Mesendoderm (in vitro differentiated cells): ENCODE measurements at regions not wholly inside any gene's neighbourhood (a gene's known extent, or its start where the extent isn't known, plus 50 kb on each side); places are given as distances from the start of the nearest gene placed in this dataset.
A peak's percentile ranks its signal among the peaks of the same experiment; 100 is the strongest.

Source experiments
- DNase-seq: peaks from one replicate; pipeline ENCODE4 v3.0.0; 2013
- H2AK5ac ChIP-seq: 2 replicates; pipeline ENCODE4 v1.6.1; 2013; ENCODE audit warnings: low read length, inconsistent platforms
- H2BK120ac ChIP-seq: 2 replicates; pipeline ENCODE4 v1.6.1; 2013; ENCODE audit warnings: low read depth, mild to moderate bottlenecking, low read length, moderate library complexity, mixed read lengths
- H2BK15ac ChIP-seq: replicated peaks from 2 replicates; pipeline ENCODE4 v1.6.1; 2013; ENCODE audit warnings: low read depth, mild to moderate bottlenecking, moderate library complexity
- H2BK5ac ChIP-seq: 2 replicates; pipeline ENCODE4 v1.6.1; 2013; ENCODE audit warnings: low read length, inconsistent platforms
- H3K18ac ChIP-seq: 2 replicates; pipeline ENCODE4 v1.6.1; 2013; ENCODE audit warnings: mild to moderate bottlenecking, low read length, mixed read lengths
- H3K23ac ChIP-seq: one replicate; pipeline ENCODE4 v1.6.1; 2013; ENCODE audit warnings: low read length
- H3K27ac ChIP-seq: 2 replicates; pipeline ENCODE4 v1.5.1; 2013; ENCODE audit warnings: low read depth, mild to moderate bottlenecking, inconsistent platforms, low read length, moderate library complexity
- H3K27me3 ChIP-seq: 2 replicates; pipeline ENCODE4 v1.6.1; 2013; ENCODE audit warnings: low read length, control low read depth, mild to moderate bottlenecking, inconsistent platforms; ENCODE audit not compliant: insufficient read depth, poor library complexity
- H3K36me3 ChIP-seq: 2 replicates; pipeline ENCODE4 v1.6.1; 2013; ENCODE audit warnings: low read length, inconsistent platforms; ENCODE audit not compliant: control insufficient read depth, insufficient read depth
- H3K4ac ChIP-seq: one replicate; pipeline ENCODE4 v1.6.1; 2013; ENCODE audit warnings: low read depth, mild to moderate bottlenecking, low read length, moderate library complexity
- H3K4me1 ChIP-seq: 2 replicates; pipeline ENCODE4 v1.6.1; 2013; ENCODE audit warnings: low read depth, low read length, inconsistent platforms; ENCODE audit not compliant: control insufficient read depth
- H3K4me2 ChIP-seq: 2 replicates; pipeline ENCODE4 v1.6.1; 2013; ENCODE audit warnings: low read length
- H3K4me3 ChIP-seq: 2 replicates; pipeline ENCODE4 v1.5.1; 2013; ENCODE audit warnings: mild to moderate bottlenecking, low read length
- H3K56ac ChIP-seq: one replicate; pipeline ENCODE4 v1.6.1; 2013; ENCODE audit warnings: low read length
- H3K79me1 ChIP-seq: 2 replicates; pipeline ENCODE4 v1.6.1; 2013; ENCODE audit warnings: low read length, inconsistent platforms
- H3K79me2 ChIP-seq: 2 replicates; pipeline ENCODE4 v1.6.1; 2013; ENCODE audit warnings: mild to moderate bottlenecking, low read length; ENCODE audit not compliant: control insufficient read depth, insufficient read depth
- H3K9ac ChIP-seq: 2 replicates; pipeline ENCODE4 v1.6.1; 2013; ENCODE audit warnings: low read length, inconsistent platforms
- H4K5ac ChIP-seq: one replicate; pipeline ENCODE4 v1.6.1; 2013; ENCODE audit warnings: low read length
- H4K8ac ChIP-seq: one replicate; pipeline ENCODE4 v1.6.1; 2013; ENCODE audit warnings: low read depth, mild to moderate bottlenecking, control low read depth, low read length, moderate library complexity
- WGBS: extraction: QIAGEN DNeasy Blood & Tissue Kit; methylation state at CpG from one replicate; pipeline ENCODE4 v1.1.7; 2013; ENCODE audit warnings: low lambda C conversion rate, missing lambda C conversion rate; ENCODE audit not compliant: insufficient coverage; ENCODE audit errors: extremely low coverage; 5-methylcytosine and 5-hydroxymethylcytosine counted together

DNA sequence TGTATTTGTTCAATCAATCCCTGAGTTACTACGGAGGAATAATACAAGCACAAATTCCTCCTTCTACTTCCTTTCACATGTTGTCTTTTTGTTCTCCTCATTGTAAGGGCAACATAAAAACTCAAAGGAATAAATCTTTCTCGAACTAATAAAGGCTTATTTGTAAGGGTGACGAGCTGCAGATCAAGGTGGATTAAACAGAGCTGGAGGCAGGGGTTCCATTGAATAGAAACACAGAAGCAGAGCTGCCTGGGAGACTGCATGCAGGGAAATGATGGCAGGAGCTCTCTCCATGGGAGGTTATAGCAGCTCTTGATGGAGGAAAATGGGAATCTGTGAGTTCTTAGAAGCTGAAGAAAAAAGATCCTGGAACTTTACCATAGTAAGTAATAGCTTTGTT, 160.2 kb downstream of the CYYR1 start:
- Histone ChIP-seq H3K27me3 (no peaks in the 10 kb centered on the region), H3K4ac (no peak overlapping the region), H3K4me2 (no peak overlapping the region), H3K9ac (no peak overlapping the region), H3K56ac (no peak overlapping the region), H4K5ac (no peak overlapping the region), H2AK5ac (no peak overlapping the region), H3K36me3 (no peaks in the 10 kb centered on the region), H3K23ac (no peak overlapping the region), H3K79me1 (no peaks in the 10 kb centered on the region), H3K18ac (no peak overlapping the region), H2BK15ac (no peak overlapping the region), H2BK5ac (no peak overlapping the region), H3K27ac (no peak overlapping the region), H3K79me2 (no peaks in the 10 kb centered on the region), H3K4me1 (no peaks in the 10 kb centered on the region), H3K4me3 (no peak overlapping the region), H4K8ac (no peak overlapping the region), H2BK120ac (no peak overlapping the region)
- WGBS = no CpG with 5 or more reads among the region's 3 CpGs
- DNase-seq = no peak

DNA sequence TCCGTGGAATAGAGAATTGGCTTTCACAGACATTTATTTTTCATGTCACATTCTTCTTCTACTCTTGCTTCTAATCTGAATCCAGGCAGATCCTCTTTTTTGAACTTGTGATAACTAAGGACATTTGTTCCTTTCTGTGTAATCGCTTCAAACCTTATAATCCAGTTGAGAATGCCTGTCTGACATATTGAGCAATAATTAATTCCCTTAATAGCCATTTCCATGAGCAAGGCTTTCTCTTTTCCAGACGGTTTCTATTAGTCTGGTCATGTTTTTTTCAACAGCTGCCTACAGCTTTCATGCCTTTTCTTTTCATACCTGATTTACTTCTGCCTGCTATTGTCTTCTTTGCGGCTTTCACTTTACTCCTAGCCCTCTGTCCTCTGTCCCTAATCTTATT, 163.4 kb downstream of the CYYR1 start:
- H4K5ac ChIP-seq = no peak overlapping the region
- H3K27ac ChIP-seq = no peak overlapping the region
- no peak overlapping the region for H3K9ac ChIP-seq
- no peak overlapping the region for H4K8ac ChIP-seq
- DNase-seq = no peak
- H3K79me2 ChIP-seq = no peaks in the 10 kb centered on the region
- H3K4ac ChIP-seq = no peak overlapping the region
- no peak overlapping the region for H3K56ac ChIP-seq
- H3K23ac ChIP-seq = no peak overlapping the region
- H3K18ac ChIP-seq = no peak overlapping the region
- no peak overlapping the region for H2BK5ac ChIP-seq
- H3K4me3 ChIP-seq = no peak overlapping the region
- no peak overlapping the region for H2AK5ac ChIP-seq
- H3K4me1 ChIP-seq = no peaks in the 10 kb centered on the region
- H2BK15ac ChIP-seq = no peak overlapping the region
- H2BK120ac ChIP-seq = no peak overlapping the region
- H3K79me1 ChIP-seq = no peaks in the 10 kb centered on the region
- no CpG with 5 or more reads among the region's 4 CpGs for WGBS
- H3K27me3 ChIP-seq = no peaks in the 10 kb centered on the region
- H3K4me2 ChIP-seq = no peak overlapping the region
- H3K36me3 ChIP-seq = no peaks in the 10 kb centered on the region

DNA sequence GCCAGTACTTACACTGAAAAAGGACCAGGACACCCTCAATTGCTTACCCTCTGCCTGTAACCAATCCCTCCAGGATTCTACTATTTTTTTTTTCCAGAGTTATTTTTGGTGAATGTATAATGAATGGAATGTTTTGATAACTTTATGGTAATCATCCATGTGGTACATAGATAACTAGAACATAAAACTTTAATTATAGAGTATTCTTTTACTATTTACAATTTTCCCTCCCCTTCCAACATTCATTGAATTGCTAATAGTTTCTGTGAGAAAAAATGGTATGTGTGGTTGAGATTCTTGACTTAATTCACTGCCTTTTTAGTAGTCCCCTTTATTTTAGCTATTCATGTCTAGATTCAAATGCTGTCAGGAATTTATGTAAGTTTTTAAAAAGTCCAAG, 164.6 kb downstream of the CYYR1 start:
- no peak overlapping the region for H2BK120ac ChIP-seq
- H3K79me2 ChIP-seq = no peaks in the 10 kb centered on the region
- no peaks in the 10 kb centered on the region for H3K79me1 ChIP-seq
- H3K56ac ChIP-seq = no peak overlapping the region
- no peak overlapping the region for H3K23ac ChIP-seq
- no peaks in the 10 kb centered on the region for H3K4me1 ChIP-seq
- H2AK5ac ChIP-seq = no peak overlapping the region
- H3K27ac ChIP-seq = no peak overlapping the region
- no peak overlapping the region for H3K4me3 ChIP-seq
- no peak overlapping the region for H3K4me2 ChIP-seq
- H2BK5ac ChIP-seq = no peak overlapping the region
- H3K36me3 ChIP-seq = no peaks in the 10 kb centered on the region
- no peak overlapping the region for H4K8ac ChIP-seq
- H3K18ac ChIP-seq = no peak overlapping the region
- H3K27me3 ChIP-seq = no peaks in the 10 kb centered on the region
- H3K9ac ChIP-seq = no peak overlapping the region
- H4K5ac ChIP-seq = no peak overlapping the region
- H2BK15ac ChIP-seq = no peak overlapping the region
- no peak for DNase-seq
- no peak overlapping the region for H3K4ac ChIP-seq

- DNase-seq = no peak
- no CpG with 5 or more reads among the region's 1 CpG for WGBS
- H3K9ac ChIP-seq = no peak overlapping the region
- no peaks in the 10 kb centered on the region for H3K27me3 ChIP-seq
- H2BK5ac ChIP-seq = no peak overlapping the region
- no peak overlapping the region for H3K4ac ChIP-seq
- H3K27ac ChIP-seq = no peak overlapping the region
- H3K36me3 ChIP-seq = no peaks in the 10 kb centered on the region
- no peak overlapping the region for H3K4me2 ChIP-seq
- H3K23ac ChIP-seq = no peak overlapping the region
- H3K18ac ChIP-seq = no peak overlapping the region
- H3K56ac ChIP-seq = no peak overlapping the region
- no peak overlapping the region for H3K4me3 ChIP-seq
- H4K8ac ChIP-seq = no peak overlapping the region
- H2BK15ac ChIP-seq = no peak overlapping the region
- H2AK5ac ChIP-seq = no peak overlapping the region
- no peaks in the 10 kb centered on the region for H3K79me2 ChIP-seq
- no peaks in the 10 kb centered on the region for H3K79me1 ChIP-seq
- H3K4me1 ChIP-seq = no peaks in the 10 kb centered on the region
- H2BK120ac ChIP-seq = no peak overlapping the region
- no peak overlapping the region for H4K5ac ChIP-seq
Measured at GRCh38 chr21:26406526-26406925, 166.6 kb downstream of the CYYR1 start.

DNA sequence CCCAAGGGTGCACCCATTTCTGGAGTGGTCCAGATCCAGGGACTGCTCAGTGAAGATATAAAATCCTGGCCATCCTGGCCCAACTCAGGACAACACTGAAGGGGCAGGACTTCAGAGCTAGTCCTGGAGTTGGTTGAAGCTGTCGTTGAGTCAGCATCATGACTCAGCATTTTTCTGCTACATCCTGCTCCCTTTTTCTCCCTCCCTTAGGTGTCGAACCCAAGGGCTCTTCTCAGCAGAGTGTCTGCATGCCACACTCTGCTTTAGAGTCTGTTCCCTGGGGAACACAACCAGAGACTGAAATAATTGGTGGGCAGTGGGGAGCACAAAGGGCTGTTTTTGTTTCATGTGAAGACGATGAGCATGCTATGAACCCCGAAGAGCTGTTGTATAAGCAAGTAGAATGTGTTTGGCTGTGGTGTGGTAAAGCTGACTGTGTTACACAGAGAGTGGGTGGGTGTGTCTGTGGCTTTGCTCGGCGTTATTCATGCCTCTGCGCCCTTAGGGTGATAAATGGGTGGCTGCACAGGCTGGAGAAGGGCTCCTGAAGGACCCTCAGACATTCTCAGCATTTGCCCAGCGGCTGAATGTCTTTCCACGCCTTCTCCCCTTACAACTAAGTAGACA, 167.2 kb downstream of the CYYR1 start:
- Histone ChIP-seq H3K79me1 (no peaks in the 10 kb centered on the region), H3K4ac (peak overlapping the region; percentile 90), H2BK5ac (peak overlapping the region; percentile 39), H3K4me2 (no peak overlapping the region), H3K27me3 (no peaks in the 10 kb centered on the region), H3K36me3 (no peaks in the 10 kb centered on the region), H3K9ac (no peak overlapping the region), H3K4me3 (no peak overlapping the region), H4K8ac (no peak overlapping the region), H3K23ac (no peak overlapping the region), H4K5ac (no peak overlapping the region), H3K56ac (peak overlapping the region; percentile 3), H3K4me1 (no peaks in the 10 kb centered on the region), H3K79me2 (no peaks in the 10 kb centered on the region), H3K27ac (no peak overlapping the region), H2BK120ac (no peak overlapping the region), H2AK5ac (no peak overlapping the region), H2BK15ac (no peak overlapping the region), H3K18ac (peak overlapping the region; percentile 53)
- no CpG with 5 or more reads among the region's 9 CpGs for WGBS
- DNase-seq = peak; percentile 84

- H3K4me1 ChIP-seq = no peaks in the 10 kb centered on the region
- DNase-seq = peak; percentile 58
- H2BK5ac ChIP-seq = no peak overlapping the region
- H3K18ac ChIP-seq = peak overlapping the region; percentile 52
- H3K27ac ChIP-seq = no peak overlapping the region
- H3K4me2 ChIP-seq = no peak overlapping the region
- H3K27me3 ChIP-seq = no peaks in the 10 kb centered on the region
- no peak overlapping the region for H2AK5ac ChIP-seq
- H3K4me3 ChIP-seq = no peak overlapping the region
- no peaks in the 10 kb centered on the region for H3K36me3 ChIP-seq
- H3K56ac ChIP-seq = no peak overlapping the region
- H2BK120ac ChIP-seq = no peak overlapping the region
- no peak overlapping the region for H2BK15ac ChIP-seq
- no peak overlapping the region for H3K23ac ChIP-seq
- no peak overlapping the region for H4K8ac ChIP-seq
- H3K79me1 ChIP-seq = no peaks in the 10 kb centered on the region
- H3K9ac ChIP-seq = no peak overlapping the region
- H3K79me2 ChIP-seq = no peaks in the 10 kb centered on the region
- H3K4ac ChIP-seq = peak overlapping the region; percentile 36
- no CpG with 5 or more reads among the region's 4 CpGs for WGBS
- H4K5ac ChIP-seq = peak overlapping the region; percentile 21
Measured at GRCh38 chr21:26405071-26405470, 168.0 kb downstream of the CYYR1 start.
